Esophagus mucosa (tissue), 1 donor: ENCODE measurements at regions not wholly inside any gene's neighbourhood (a gene's known extent, or its start where the extent isn't known, plus 50 kb on each side); places are given as distances from the start of the nearest gene placed in this dataset.

Source experiments
- ATAC-seq: fragments of 200-7000 bp; cut with Tn5 transposase; one replicate; pipeline ENCODE4 v1.9.1; 2020
- donor health status: DM: yes; HTN: yes; CAD: no.

DNA sequence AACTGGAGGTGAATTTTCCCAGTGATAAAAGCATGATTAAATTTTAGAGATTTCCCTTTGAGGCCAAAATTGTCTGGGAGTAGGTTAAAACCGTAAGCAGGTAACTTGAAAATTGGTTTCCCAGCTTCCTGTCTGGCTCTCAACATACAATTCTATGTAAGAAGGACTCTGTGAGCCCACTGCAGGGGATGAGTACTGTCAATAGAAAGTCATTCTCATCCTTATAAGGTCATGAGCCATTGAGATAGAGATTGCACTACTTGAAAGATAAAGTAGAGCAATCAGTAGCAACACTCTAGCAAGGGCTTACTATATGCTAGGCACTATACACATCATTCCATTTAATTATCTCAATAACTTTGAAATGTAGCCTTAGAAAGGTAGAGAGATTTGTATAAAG, 225.6 kb upstream of the HMGA2 start:
- ATAC-seq = no peak

DNA sequence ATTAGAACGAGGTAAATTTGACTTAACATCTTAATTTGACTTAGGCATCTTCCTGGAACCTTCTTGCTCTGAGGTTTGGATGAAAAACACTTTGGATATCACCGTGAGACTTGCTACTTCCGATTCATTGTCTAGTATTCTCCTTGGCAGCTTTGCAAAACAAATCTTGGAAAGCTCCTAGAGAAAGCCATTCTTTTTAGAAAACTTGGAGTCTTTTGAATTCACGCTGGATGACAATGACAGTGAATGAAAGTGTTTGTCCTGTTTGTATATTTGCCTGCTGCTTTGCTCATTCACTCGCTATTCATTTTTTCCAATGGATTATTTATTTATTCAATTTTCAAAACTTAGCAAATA, 222.1 kb upstream of the HMGA2 start:
- ATAC-seq = no peak

DNA sequence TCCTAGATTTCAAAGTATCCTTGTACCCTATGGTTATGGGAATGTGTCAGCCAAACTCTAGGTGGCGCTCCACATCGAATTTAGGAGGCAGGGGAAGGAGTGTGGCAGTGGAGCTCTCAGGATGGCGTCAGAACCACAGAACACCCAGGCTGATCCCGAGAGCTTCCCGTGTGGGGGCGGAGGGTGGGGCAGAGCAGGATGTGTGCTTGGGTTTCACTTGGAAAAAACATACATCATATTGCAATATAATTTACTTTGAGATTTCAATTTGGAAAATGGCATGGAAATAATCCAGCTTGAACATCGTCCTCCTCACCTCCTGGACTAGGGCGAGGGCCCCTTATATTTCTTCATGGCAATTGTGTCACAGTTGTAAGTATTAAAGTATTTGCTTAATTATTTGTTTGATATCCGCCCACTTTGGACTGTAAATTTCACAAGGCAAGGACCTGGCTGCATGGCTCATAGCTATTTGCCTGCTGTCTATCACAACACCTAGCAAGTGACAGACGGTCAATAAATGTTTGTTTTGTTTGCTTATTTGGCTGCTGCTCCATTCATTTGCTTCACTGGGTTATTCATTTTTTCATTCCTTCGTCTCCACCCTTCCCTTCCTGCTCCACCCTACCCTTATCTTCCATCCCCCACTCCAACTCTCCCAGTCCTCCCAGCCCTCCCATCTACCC, 221.5 kb upstream of the HMGA2 start:
- ATAC-seq = peak; percentile 93

DNA sequence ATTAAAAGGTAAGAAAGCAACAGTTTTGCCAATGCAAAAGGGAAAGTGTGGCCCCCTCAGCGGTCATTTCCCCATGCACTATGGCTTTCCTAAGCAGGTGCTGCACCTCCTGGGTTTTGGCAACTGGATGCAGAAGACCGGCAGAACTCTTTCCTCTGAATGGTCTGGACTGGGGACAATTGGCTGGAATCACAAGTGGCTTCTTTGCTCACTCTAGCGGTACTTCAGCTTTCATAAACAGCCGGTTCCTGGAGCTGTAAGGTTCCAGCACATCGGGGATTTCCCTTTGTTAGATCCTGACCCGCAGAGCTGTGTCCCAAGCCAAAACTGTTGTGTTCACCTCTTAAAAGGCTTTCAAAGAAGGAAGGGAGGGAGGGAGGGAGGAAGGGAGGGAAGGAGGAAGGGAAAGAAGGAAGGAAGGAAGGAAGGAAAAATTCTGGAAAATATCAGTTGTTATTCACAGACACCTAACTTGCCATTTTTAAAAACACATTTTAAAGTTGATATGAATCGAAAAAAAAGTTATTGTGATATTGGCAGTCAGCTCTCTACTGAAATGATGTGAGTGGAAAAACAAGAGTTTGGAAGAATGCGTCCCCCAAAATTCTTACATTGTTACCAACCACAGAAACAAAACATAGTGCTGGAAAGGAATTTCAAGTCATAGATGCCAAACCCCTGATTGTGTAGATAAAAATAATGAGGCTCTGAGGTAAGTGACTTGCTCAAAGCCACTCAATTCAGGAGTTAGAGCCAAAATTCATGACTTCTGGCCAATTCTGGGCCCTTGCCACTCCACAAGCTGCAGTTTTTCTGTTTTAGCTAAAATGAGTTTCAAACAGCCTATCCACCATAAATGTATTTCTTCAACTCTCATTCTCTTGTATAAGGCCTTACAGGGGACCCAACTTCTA, 220.6 kb upstream of the HMGA2 start:
- peak; percentile 47 for ATAC-seq

DNA sequence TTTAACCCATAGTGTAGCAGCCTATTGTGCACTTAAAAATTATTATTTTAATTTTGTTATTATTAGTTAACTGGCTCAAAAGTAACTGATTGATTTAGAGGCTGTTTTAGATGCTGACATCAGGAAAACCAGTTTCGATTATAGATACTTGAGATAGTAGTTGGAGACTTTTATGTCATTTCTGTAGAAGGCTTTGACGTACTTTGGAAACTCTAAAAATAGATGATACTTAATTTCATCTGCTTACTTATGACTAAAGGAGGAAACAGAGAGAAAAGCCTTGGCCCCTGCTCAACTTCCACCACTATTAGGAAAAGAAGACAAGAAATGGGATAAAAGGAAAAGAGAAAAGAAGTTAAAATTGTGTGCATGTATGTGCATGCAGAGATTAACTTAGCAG, 219.3 kb upstream of the HMGA2 start:
- no peak for ATAC-seq

DNA sequence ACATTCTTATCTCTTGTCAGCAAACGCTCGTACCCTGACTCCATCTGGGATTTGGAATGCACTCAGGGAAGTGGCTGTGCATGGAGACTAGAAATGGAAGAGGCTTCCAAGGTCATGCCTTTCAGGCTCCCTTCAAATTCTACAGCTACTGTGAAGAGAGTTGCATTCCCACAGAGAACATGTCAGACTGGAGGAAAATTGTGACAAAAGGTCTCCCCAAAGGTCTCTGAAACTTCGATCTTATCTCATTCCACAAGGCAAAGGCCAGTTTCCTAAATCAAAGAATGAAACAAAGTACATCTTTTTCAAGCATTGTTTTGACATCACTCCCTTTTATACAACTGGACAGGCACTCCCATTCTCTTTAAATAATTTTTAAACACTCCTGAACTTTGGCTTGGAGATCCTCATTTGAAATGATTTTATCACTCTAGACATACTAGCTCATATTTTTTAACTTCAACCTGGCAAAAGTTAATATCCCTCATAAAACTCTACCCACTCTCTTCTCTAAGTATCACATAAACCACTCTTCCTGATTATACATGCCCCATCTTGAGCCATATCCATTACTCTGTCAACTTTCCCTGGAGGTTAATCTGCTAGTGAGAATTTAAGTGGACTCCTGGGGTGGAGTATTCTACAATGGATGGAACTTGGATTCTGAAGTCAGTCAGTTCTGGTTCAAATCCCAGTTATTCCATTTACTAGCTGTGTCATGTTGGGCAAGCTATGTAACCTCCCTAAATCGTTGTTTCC, 218.1 kb upstream of the HMGA2 start:
- ATAC-seq = no peak

DNA sequence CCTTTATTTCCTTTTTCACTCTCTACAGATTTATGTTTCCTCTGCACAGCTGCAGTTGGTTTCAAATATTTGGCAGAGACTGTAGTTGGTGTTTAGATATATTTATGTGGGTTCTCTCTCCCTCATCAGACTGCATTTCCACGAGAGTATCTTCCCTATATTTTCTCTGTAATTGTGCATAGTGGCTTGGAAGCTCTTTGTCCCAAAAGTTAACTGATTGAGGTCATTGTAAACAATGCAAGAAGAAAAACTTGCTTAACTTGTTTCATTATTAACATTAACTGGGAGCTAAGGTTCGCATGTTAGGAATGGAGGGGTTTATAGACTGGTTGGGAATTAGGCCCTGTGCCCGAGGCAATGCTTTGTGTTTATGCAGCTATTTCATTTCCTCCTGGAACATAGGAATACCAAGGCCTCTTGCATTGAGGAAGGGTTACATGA, 216.9 kb upstream of the HMGA2 start:
- ATAC-seq = no peak

DNA sequence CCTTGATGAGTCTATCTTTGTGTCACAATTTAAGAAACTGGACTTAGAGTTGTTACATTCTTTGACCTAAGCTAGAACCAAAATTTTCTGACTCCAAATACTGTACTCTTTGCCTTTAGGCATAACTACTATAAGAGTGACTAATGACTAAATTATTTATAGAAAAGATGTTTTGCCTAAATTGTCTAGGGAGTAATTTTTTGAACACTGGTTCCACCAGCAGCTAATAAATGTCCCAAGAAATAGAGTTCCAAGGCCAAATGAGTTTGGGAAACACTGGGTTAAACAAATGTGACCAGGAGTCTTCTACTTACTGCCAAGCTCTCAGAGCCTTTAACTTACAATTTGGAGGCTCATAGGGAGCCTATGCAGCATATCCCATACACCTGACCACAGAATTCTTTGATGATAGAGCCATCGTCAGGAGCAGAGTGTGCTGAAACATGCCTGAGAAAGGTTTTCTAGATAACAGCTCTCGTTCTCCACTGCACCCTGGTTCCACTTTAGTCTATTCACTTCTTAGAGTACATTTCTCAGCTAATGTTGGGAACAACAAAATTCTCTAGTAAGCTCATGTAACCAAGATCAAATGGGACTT, 215.9 kb upstream of the HMGA2 start:
- no peak for ATAC-seq

DNA sequence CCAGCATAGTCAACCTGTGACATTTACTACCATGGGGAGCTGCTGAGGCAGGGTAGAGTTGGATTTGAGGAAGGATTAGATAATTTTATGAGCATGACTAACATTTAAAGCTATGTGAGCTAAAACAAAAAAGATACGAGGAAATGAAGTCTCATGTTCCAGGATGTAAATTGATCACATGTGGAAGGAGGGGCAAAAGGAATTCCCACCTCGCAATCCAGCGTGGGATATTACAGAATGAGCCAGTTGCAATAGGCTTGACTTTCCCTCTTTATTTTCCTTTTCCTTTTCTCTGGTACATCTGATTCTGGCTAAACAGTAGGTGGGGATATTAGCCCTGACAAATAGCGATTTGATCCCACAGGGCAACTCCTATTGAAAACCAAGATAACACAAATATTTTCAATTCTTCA, 214.9 kb upstream of the HMGA2 start:
- ATAC-seq = no peak

DNA sequence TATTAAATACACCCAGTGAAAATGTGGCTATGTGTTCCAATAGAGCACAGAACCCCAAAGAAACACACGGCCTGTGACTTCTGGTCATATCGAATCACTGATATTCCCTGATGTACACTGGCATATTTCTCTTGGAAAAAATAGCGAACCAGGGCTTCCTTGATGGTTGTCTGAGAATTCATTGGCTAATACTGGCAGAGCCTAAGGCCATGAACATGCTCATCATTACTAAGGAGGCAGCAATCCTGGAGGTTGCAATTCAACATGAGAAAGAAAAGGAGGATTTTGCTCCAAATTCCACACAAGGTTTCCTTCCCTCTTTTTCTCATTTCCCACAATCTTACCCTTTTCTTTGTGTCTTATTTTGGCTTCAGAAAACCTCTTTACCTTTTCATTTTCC, 212.9 kb upstream of the HMGA2 start:
- no peak for ATAC-seq

DNA sequence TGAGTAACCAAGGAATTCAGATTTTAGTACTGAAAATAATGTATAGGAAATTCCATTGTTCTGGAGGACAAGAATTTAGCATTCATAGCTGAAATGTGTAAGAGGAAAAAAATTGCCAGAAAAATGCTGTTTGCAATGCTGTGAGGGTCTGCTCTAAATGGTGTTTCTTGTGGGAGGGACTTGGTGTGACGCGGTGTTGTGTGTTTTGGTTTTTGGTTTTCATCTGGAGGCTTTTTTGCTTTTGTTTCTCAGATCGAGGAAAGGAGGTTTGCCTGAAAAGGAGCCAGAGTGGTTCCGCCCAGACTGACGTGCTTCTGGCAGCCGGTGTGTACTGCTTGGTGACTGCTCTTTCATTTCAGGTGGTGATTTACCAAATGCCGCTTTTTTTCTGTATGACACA, 211.8 kb upstream of the HMGA2 start:
- ATAC-seq = peak; percentile 55

DNA sequence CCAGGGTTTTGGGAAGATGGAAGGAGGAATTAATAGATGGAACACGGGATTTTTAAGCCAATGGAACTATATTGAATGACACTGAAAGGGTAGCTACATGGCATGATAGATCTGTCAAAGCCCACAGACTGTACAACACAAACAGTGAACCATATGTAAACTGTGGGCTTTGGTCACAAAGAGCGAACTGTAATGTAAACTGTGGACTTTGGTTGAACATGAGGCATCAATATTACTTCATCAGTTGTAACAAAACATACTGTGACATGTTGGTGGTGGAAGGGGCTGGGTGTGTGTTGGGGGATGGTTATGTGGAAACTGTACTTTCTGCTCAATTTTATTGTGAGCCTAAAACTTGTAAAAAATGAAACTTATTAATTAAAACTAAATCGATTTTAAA, 210.6 kb upstream of the HMGA2 start:
- no peak for ATAC-seq

DNA sequence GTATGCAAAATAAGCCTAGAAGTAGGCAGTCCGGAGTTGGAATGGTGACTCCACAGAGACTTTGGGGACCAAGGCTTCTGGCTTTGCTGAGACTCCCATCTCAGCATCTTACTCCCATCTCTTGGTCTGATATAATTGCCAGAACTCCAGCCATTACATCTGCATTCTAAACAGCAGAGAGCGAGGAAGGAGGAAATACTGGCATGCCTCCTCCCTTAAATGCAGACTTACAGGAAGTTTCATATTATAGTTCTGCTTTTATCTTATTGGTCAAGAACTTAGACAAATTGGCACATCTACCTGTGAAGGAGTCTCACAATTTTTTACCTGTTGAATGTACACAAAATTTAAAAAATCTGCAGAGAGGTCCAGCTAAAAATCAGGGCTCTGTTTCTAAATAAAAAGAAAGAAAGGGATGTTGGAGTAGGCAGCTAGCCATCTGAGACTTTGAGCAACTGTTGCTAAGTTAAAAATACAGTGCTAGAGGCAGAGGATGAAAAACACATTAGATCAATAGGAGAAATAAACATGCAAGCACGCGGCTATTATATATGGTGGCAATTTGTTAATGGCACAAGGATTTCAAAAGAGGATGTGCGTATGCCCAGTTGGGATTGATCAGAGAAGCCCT, 209.9 kb upstream of the HMGA2 start:
- no peak for ATAC-seq

DNA sequence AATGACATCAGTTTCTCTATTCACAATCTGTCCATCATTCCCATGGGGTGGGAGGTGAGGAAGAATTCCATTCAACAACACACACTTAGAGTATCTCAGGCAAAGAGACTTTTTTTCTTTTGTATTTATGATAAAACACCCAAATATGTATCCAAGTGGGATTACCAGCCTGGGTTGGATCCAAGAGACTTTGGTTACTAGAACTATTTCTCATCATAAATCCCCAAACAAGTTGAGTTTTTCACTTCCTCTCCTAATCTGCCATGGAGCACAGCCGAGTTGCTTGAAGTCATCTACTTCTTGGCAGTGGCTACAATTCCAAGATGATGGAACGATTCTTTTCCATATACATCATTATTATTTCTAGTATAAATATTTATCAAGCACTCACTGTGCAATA, 209.2 kb upstream of the HMGA2 start:
- ATAC-seq = no peak

DNA sequence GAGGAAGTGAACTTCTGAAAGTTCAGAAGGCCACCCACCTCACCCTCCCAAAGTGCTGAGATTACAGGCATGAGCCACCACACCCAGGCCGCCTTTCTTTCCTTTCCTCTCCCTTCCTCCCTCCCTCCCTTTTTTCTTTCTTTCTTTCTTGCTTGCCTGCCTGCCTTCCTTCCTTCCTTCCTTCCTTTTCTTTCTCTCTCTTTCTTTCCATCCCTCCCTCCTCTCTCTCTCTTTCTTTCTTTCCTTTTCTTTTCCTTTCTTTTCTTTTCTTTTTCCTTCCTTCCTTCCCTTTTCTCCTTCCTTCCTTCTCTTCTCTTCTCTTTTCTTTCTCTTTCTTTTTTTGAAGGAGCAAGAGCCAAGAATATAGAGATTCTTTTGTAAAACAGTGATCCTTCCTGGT, 208.3 kb upstream of the HMGA2 start:
- ATAC-seq = no peak

DNA sequence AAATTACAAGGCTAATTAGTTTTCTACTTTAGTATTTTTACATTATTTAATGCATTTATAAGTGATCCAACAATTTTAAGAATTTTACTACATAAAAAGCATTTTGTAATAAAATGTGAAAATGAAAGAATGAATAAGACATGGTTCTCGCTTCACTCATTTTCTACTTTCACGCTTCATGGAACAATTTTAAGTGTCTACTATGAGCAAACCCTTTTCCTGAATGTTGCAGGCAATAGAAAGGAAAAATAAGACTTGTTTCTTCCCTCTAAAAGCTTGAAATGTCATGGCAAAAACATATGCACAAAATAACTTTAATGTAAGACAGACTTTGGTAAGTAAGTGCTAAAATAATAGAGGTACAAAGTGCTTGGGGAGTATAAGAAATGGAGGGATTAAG, 205.7 kb upstream of the HMGA2 start:
- ATAC-seq = no peak

DNA sequence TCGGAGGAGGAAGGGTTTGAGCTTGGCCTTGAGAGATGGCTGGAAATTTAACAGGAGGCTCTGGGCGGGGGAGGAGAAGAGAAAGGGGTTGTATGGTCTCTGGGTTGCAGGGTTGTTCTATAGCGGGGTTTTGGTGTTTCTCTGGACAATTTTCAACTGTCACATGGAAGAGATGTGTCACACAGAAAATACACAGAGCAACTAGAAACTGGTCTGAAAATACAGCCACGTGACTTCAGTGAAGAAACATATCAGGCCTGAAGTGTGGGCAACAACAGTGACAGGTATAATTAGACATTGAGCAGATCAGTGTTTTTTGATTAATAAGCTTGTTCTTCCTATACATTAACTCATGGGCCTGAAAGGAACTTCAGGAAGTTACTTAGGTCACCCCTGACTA, 205.3 kb upstream of the HMGA2 start:
- no peak for ATAC-seq

DNA sequence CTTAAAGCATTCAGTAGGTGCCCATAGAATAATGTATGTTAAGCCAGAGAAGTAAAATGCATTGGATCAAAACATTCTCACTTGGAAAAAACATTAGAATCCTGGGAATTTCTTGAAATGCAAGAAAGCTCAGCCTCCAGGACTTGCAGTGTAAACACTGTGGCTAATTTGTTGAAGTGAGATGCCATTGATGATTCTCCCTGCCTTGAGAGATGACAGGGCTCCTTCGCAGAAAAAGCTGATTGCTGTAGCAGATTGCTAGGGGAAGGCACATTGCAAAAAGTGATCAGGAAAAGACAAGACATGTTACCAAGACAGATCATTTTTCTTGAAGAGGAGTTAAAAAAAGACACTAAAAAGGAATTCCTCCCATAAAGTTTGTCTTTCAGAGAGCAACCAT, 204.2 kb upstream of the HMGA2 start:
- ATAC-seq = no peak

DNA sequence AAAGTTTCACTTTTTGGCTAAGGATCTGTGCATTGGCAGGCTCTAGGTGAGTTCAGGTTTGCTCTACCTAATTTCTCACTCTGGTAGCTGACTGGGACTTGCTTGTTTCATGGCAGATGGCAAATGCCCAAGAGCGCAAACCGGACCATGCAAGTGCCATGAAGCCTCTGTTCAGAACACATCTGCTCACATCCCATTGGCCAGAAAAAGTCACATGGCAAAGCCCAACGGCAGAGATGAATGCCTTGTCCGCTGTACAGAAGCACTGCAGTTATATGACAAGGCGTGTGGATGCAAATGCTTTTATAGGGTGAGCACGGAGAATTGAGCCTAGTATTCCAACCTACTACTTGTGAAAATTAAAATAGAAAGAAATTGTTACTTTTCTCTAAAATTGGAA, 202.2 kb upstream of the HMGA2 start:
- ATAC-seq = no peak

DNA sequence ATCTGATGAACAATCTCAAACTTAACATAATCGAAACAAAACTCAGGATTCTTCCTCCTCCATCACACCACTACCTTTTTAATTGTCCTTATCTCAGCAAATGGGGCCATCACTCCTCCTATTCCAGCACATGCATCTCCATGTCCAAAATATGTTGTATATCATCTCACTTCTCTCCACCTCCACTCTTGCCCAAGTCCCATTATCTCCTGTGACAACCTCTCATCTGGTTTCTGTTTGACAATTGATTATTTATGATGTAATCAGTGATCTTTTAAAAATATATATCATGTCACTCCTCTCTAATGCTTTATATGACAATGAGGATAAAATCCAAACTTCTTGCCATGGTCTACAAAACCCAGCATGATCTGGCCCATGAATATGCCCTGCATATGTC, 200.8 kb upstream of the HMGA2 start:
- ATAC-seq = no peak

DNA sequence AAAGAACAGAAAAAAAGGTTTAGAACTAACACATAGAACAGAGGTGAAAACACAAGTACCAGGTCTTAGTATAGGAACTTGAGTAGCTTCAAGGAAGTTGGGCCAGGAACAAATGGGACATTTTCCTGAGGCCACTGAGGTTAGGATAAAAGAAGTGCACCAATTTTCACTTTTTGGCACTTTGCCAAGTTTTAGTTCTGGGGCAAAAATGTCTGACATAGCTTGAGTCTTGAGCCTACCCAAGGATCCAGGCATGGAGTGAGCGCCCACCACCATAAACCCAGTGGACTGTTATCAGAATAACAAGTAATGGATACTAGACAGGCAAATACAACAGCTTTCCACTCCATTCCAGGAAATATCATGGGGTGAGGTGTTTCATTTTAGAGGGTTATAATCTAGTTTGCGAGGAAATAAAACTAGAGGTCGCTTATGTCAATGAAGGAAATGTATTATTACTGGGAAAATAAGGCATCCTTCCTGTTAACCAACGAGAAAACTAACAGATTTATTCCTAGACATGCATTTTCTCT, 199.7 kb upstream of the HMGA2 start:
- no peak for ATAC-seq

DNA sequence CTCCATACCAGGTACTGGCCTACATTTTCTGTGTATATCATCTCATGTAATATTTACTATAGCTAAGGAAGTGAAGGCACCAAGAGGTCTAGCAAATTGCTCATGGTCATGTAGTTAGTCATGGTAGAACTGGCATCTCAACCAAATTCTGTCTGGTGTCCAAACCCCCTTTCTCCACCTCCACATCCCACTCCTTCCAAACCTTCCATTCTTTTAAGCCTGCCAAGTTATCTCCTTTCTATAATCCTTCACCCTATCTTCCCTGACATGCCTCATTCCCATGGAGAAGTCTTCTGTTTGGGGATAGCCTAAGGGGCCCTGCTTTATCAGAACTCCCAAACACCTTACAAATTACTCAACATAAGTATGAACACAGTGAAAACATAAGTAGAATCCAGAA, 196.2 kb upstream of the HMGA2 start:
- ATAC-seq = no peak
